ENCODE measurements at regions not wholly inside any gene's neighbourhood (a gene's known extent, or its start where the extent isn't known, plus 50 kb on each side); places are given as distances from the start of the nearest gene placed in this dataset.

DNA sequence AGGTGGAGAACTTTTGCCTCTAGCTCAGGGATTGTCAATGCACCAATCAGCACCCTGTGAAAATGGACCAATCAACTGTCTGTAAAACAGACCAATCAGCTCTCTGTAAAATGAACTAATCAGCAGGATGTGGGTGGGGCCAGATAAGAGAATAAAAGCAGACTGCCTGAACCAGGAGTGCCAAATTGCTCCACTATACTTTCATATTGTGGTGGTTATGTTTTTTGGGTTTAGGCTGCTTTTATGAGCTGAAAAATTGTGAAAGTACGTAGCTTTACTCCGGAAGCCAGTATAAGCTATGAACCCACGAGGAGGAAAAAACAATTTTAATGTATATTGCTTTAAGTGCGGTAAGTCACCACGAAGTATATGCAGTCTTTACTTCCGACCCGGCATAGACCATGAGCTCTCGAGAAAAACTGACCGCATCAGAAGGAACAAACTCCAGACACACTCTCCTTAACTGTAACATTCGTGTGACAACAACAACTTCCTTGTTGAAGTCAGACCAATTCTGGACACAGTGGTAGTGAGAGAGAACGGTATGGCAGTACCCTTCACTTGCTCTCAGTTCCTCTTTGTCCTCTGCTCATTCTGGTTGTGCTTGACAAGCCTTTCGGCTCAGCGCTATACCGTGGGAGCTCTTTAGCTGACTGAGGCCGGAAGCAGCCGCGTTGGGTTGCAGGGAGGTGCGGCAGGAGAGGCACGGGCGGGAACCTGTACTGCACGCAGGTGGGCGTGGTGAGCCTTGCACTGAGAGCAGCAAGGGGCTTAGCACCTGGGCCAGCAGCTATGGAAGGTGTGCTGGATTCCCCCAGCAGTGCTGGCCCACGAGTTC is 81.9 kb upstream of the E2F3 start:
- Histone ChIP-seq H3K27ac (ENCODE audit: low read depth, low read length) (no peak overlapping the region), H4K20me1 (ENCODE audit: insufficient read depth) (no peaks in the 10 kb centered on the region), H3K36me3 (ENCODE audit: control insufficient read depth in 1 of 2, insufficient read depth in 2 of 2, low read length in 2 of 2) (no peaks in the 10 kb centered on the region), H3K9ac (ENCODE audit: low read length) (no peak overlapping the region), H3K79me2 (ENCODE audit: insufficient read depth, low read length) (no peaks in the 10 kb centered on the region), H2AFZ (ENCODE audit: low read depth, low read length, poor library complexity, severe bottlenecking) (no peak overlapping the region), H3K9me3 (ENCODE audit: control insufficient read depth in 1 of 2, insufficient read depth in 1 of 2, low read depth in 1 of 2, low read length in 2 of 2) (no peaks in the 10 kb centered on the region), H3K4me1 (ENCODE audit: control insufficient read depth in 1 of 2, insufficient read depth in 2 of 2, low read length in 2 of 2) (no peaks in the 10 kb centered on the region), H3K27me3 (ENCODE audit: insufficient read depth, low read length) (no peaks in the 10 kb centered on the region), H3K4me3 (replicated peaks in 1 of 2; ENCODE audit: low read depth in 1 of 2, low read length in 2 of 2) (no peak overlapping the region), H3K4me2 (ENCODE audit: low read length) (no peak overlapping the region), H3K9me2 (ENCODE audit: insufficient read depth) (no peaks in the 10 kb centered on the region)
- no peak for TF ChIP-seq CBX3 (IDR thresholded peaks at IDR 0.05; ENCODE audit: low read depth)
- TF ChIP-seq EZH2phosphoT487 (IDR thresholded peaks at IDR 0.05; ENCODE audit: borderline replicate concordance): no peak
- TF ChIP-seq SP1 (IDR thresholded peaks at IDR 0.05; ENCODE audit: low read depth): no peak
- no peak for TF ChIP-seq ZNF274 (IDR thresholded peaks at IDR 0.05; ENCODE audit: low read depth, low read length)
- no peak for TF ChIP-seq FOSL1 (IDR thresholded peaks at IDR 0.05; ENCODE audit: low read depth)
- TF ChIP-seq ZBTB33 (IDR thresholded peaks at IDR 0.05; ENCODE audit: extremely low read depth, insufficient replicate concordance, low read length): no peak
- no peak for TF ChIP-seq TCF7L2 (IDR thresholded peaks at IDR 0.05; ENCODE audit: borderline replicate concordance, extremely low read depth, insufficient read depth, insufficient read length)
- TF ChIP-seq CTCF (IDR thresholded peaks at IDR 0.05 in 2 of 3, conservative IDR thresholded peaks at IDR 0.05 in 1 of 3; ENCODE audit: borderline replicate concordance in 1 of 3, insufficient read depth in 1 of 3, low read depth in 2 of 3, low read length in 2 of 3): no peak
- TF ChIP-seq ELF1 (IDR thresholded peaks at IDR 0.05; ENCODE audit: borderline replicate concordance, low read depth): no peak
- DNase-seq (ENCODE audit: low read depth, low spot score) (no peak), ATAC-seq (no peak)
- CTCF ChIA-PET: interaction anchor here (0.8 kb wide), 1 partner anchor 207 kb away, joined by 3 read pairs; no protein-coding TSS in a partner anchor
- intact Hi-C loops (cut with micrococcal nuclease): no loop called here
- POLR2A ChIA-PET: interaction anchor here (0.6 to 1.9 kb wide), 2 partner anchors 17 to 142 kb away, joined by 3 to 8 read pairs; no protein-coding TSS in a partner anchor
- no TSS peak for BruUV-seq (replicated peaks)
- RAD21 ChIA-PET (ENCODE audit: low non-redundant PET in 1 of 2, low total read pairs in 2 of 2, uncharacterized antibody in 2 of 2, unreplicated experiment in 2 of 2): no interaction called here
